ENCODE measurements at regions not wholly inside any gene's neighbourhood (a gene's known extent, or its start where the extent isn't known, plus 50 kb on each side); places are given as distances from the start of the nearest gene placed in this dataset.

GRCh38 chr2:48912110-48912509 lies 156.6 kb upstream of the LHCGR start:
- Histone ChIP-seq H4K20me1 (no peaks in the 10 kb centered on the region), H3K9me3 (replicated peaks in 1 of 11) (no peaks in the 10 kb centered on the region)
- no peak for TF ChIP-seq Cebpa-rat (IDR thresholded peaks at IDR 0.05)

GRCh38 chr2:48910961-48911360 lies 155.4 kb upstream of the LHCGR start:
- no peaks in the 10 kb centered on the region for H3K9me3 ChIP-seq (replicated peaks in 1 of 11)
- TF ChIP-seq Cebpa-rat (IDR thresholded peaks at IDR 0.05): no peak
- no peaks in the 10 kb centered on the region for H3K27me3 ChIP-seq
- H3K4me1 ChIP-seq: peaks cover 12 to 28% (median 23%) of the 10 kb centered on the region in 10 experiments
- H3K4me2 ChIP-seq: no peak overlapping the region
- no peak overlapping the region for H3K9ac ChIP-seq
- H3K27ac ChIP-seq: no peak overlapping the region
- H3K36me3 ChIP-seq: no peaks in the 10 kb centered on the region
- no peaks in the 10 kb centered on the region for H4K20me1 ChIP-seq
- no peak overlapping the region for H3K4me3 ChIP-seq

More at GRCh38 chr2:48912110-48912509, 156.6 kb upstream of the LHCGR start:
- peaks cover under 1 to 17% (median 14%) of the 10 kb centered on the region in 10 experiments; a peak in 14 of 20 replicates for H3K4me1 ChIP-seq
- H3K27ac ChIP-seq: no peak overlapping the region
- H3K9ac ChIP-seq: no peak overlapping the region
- no peaks in the 10 kb centered on the region for H3K27me3 ChIP-seq
- no peaks in the 10 kb centered on the region for H3K36me3 ChIP-seq
- no peak overlapping the region for H3K4me3 ChIP-seq
- no peak overlapping the region for H3K4me2 ChIP-seq

GRCh38 chr2:48906633-48907032 lies 151.1 kb upstream of the LHCGR start:
- no peak overlapping the region for H3K4me3 ChIP-seq
- peak overlapping the region in 3 of 11 experiments; percentile 32 to 58 (median 48); a peak in 4 of 22 replicates for H3K27ac ChIP-seq
- peaks cover 8 to 19% (median 16%) of the 10 kb centered on the region in 11 experiments; a peak in 19 of 22 replicates for H3K9me3 ChIP-seq (replicated peaks in 1 of 11)
- H3K4me2 ChIP-seq: peak overlapping the region; percentile 20 to 84 (median 61); a peak in 18 of 22 replicates
- no peak for TF ChIP-seq Cebpa-rat (IDR thresholded peaks at IDR 0.05)
- H4K20me1 ChIP-seq: no peaks in the 10 kb centered on the region
- H3K36me3 ChIP-seq: no peaks in the 10 kb centered on the region
- no peaks in the 10 kb centered on the region for H3K27me3 ChIP-seq
- H3K9ac ChIP-seq: peak overlapping the region in 2 of 11 experiments; percentile 13 to 17; a peak in 3 of 22 replicates
- peaks cover 13 to 34% (median 26%) of the 10 kb centered on the region in 10 experiments for H3K4me1 ChIP-seq

- TF ChIP-seq Cebpa-rat (IDR thresholded peaks at IDR 0.05): no peak
- H3K4me2 ChIP-seq: peak overlapping the region; percentile 20 to 84 (median 61)
- H3K27me3 ChIP-seq: no peaks in the 10 kb centered on the region
- H3K9me3 ChIP-seq (replicated peaks in 1 of 11): peaks cover 9 to 28% (median 18%) of the 10 kb centered on the region in 11 experiments; a peak in 19 of 22 replicates
- H3K36me3 ChIP-seq: no peaks in the 10 kb centered on the region
- H3K27ac ChIP-seq: peak overlapping the region in 3 of 11 experiments; percentile 32 to 58 (median 48); a peak in 4 of 22 replicates
- H3K4me1 ChIP-seq: peaks cover 21 to 43% (median 31%) of the 10 kb centered on the region in 10 experiments
- H3K4me3 ChIP-seq: no peak overlapping the region
- peak overlapping the region in 2 of 11 experiments; percentile 13 to 17; a peak in 2 of 22 replicates for H3K9ac ChIP-seq
- no peaks in the 10 kb centered on the region for H4K20me1 ChIP-seq
These were observed 150.2 kb upstream of the LHCGR start for GRCh38 chr2:48905696-48906095.

- Histone ChIP-seq H3K27ac (no peak overlapping the region), H3K27me3 (no peaks in the 10 kb centered on the region), H3K9ac (no peak overlapping the region)
These were observed 147.0 kb upstream of the LHCGR start for GRCh38 chr2:48902521-48902920.

GRCh38 chr2:48901416-48901815 lies 145.9 kb upstream of the LHCGR start:
- Histone ChIP-seq H3K27ac (no peak overlapping the region), H4K20me1 (no peaks in the 10 kb centered on the region), H3K9me3 (replicated peaks in 1 of 11) (peaks cover 9 to 28% (median 18%) of the 10 kb centered on the region in 11 experiments; a peak in 19 of 22 replicates), H3K9ac (no peak overlapping the region), H3K36me3 (no peaks in the 10 kb centered on the region), H3K27me3 (no peaks in the 10 kb centered on the region), H3K4me3 (no peak overlapping the region), H3K4me2 (peak overlapping the region in 7 of 11 experiments; percentile 44 to 78 (median 67); a peak in 11 of 22 replicates), H3K4me1 (peaks cover 28 to 60% (median 41%) of the 10 kb centered on the region in 10 experiments)
- no peak for TF ChIP-seq Cebpa-rat (IDR thresholded peaks at IDR 0.05)

More at GRCh38 chr2:48902521-48902920, 147.0 kb upstream of the LHCGR start:
- Histone ChIP-seq H3K36me3 (no peaks in the 10 kb centered on the region), H3K4me2 (peak overlapping the region in 1 of 11 experiments; percentile 14; a peak in 3 of 22 replicates), H3K4me3 (no peak overlapping the region), H3K4me1 (peaks cover 35 to 64% (median 43%) of the 10 kb centered on the region in 10 experiments), H3K9me3 (replicated peaks in 1 of 11) (peaks cover 9 to 28% (median 18%) of the 10 kb centered on the region in 11 experiments; a peak in 19 of 22 replicates), H4K20me1 (no peaks in the 10 kb centered on the region)
- no peak for TF ChIP-seq Cebpa-rat (IDR thresholded peaks at IDR 0.05)

GRCh38 chr2:48901015-48901343 lies 145.5 kb upstream of the LHCGR start:
- Histone ChIP-seq H3K4me3 (no peak overlapping the region), H3K36me3 (no peaks in the 10 kb centered on the region), H3K4me1 (peaks cover 23 to 56% (median 38%) of the 10 kb centered on the region in 10 experiments), H4K20me1 (no peaks in the 10 kb centered on the region), H3K4me2 (peak overlapping the region in 8 of 11 experiments; percentile 44 to 78 (median 64); a peak in 17 of 22 replicates), H3K27ac (no peak overlapping the region), H3K9ac (no peak overlapping the region), H3K9me3 (replicated peaks in 1 of 11) (peaks cover 9 to 28% (median 18%) of the 10 kb centered on the region in 11 experiments; a peak in 19 of 22 replicates), H3K27me3 (no peaks in the 10 kb centered on the region)
- no peak for TF ChIP-seq Cebpa-rat (IDR thresholded peaks at IDR 0.05)

GRCh38 chr2:48900321-48901014 lies 144.9 kb upstream of the LHCGR start:
- peak overlapping the region; percentile 5 to 78 (median 57); a peak in 17 of 22 replicates for H3K4me2 ChIP-seq
- peaks cover 9 to 28% (median 18%) of the 10 kb centered on the region in 11 experiments; a peak in 19 of 22 replicates for H3K9me3 ChIP-seq (replicated peaks in 1 of 11)
- no peak overlapping the region for H3K9ac ChIP-seq
- H3K4me1 ChIP-seq: peaks cover 18 to 50% (median 32%) of the 10 kb centered on the region in 10 experiments
- H3K27ac ChIP-seq: peak overlapping the region in 1 of 11 experiments; percentile 2; a peak in 1 of 22 replicates
- no peaks in the 10 kb centered on the region for H3K27me3 ChIP-seq
- H3K4me3 ChIP-seq: no peak overlapping the region
- no peaks in the 10 kb centered on the region for H3K36me3 ChIP-seq
- H4K20me1 ChIP-seq: no peaks in the 10 kb centered on the region
- TF ChIP-seq Cebpa-rat (IDR thresholded peaks at IDR 0.05): no peak

- Histone ChIP-seq H3K9me3 (replicated peaks in 1 of 11) (peaks cover 2 to 11% (median 5%) of the 10 kb centered on the region in 11 experiments; a peak in 18 of 22 replicates), H3K36me3 (no peaks in the 10 kb centered on the region), H3K4me2 (peak overlapping the region in 2 of 11 experiments; percentile 41 to 52; a peak in 4 of 22 replicates), H4K20me1 (no peaks in the 10 kb centered on the region), H3K4me1 (peaks cover 16 to 36% (median 28%) of the 10 kb centered on the region in 10 experiments; a peak in 18 of 20 replicates), H3K9ac (no peak overlapping the region), H3K27me3 (no peaks in the 10 kb centered on the region), H3K27ac (no peak overlapping the region), H3K4me3 (no peak overlapping the region)
- TF ChIP-seq Cebpa-rat (IDR thresholded peaks at IDR 0.05): no peak
These were observed 141.3 kb upstream of the LHCGR start for GRCh38 chr2:48896870-48897269.
